Fibroblast of skin of right quadriceps (primary cell): ENCODE measurements at regions not wholly inside any gene's neighbourhood (a gene's known extent, or its start where the extent isn't known, plus 50 kb on each side); places are given as distances from the start of the nearest gene placed in this dataset.

Experiments used
- DNase-seq: peaks from one replicate; pipeline ENCODE4 v3.0.0-alpha.2; 2013

DNA sequence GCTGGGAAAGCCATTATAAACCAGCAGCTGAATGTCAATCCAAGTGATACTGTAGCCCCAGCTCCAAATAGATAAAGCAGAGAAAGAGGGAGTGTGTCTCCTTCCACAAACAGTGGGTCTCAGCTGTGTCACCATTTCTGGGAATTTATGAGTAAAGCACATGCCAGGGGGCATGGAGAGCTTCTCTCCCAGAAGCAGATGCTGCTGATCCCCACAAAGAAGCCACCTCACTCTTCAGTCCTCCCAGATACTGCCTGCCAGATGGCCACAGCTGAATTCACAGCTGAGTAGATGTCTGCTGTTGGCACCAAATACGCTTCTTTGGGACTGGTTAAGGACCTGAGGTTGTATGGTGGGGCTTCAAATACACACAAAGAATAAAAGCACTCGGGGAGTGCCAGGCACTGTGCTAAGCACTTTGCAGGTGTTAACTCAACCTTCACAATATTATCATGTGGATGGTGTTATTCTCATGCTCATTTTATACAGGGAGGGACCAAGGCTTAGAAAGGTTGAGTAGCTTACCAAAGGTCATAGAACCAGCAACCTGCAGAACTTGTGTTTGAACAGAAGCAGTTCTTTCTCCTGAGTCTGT, 298.3 kb downstream of the CDH11 start:
- DNase-seq = no peak

DNA sequence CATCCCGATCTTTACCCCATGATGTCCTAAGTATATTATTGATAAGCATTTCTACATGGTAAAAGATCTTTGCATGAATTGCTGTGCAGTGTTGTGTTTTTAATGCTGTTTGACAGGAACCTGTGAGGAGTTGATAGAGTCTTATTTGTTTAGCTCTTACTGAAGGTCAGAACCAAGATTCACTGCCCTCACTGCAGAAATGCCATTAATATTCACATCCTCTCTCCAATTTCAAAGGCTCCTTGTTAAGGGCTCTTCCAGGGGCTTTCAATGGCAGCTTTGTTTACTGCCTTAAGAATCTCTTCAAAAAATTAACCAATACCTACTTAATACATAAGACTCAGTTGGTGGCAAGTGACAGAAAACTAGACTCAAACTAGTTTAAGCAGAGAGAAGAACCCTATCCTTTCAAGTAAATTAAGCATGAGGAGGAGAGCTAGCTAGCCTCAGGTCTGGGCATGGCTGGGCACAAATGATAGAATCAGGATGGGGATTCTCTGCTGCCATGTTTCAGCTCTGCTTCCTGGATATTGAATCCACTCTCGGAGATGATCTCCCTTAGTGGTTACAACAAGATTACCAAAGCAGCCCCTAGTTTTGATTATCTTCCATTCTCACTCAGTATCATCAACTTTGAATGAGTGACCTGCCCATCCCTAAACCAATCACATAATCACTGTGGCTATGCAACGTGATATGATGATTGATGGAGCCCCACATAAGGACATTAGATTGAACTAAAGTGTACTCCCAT, 311.8 kb downstream of the CDH11 start:
- DNase-seq = no peak

DNA sequence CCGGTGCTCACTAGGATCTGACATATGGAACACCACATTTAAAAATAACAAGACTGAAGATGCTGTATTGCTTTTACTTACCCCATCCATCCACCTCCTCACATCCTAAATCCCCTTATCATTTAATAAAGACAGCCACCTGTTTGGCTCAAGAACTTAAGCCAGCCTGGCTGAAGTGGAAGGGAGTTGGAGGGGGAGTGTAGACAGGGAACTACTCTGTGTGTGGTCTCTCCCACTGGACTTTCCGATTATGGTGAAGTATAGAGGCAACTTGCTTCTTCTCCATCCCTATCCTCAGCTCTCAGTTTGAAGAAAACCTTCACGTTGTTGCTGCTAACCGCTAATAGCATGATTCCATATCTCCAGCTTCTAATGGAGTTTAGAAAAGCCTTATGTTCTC, 313.4 kb downstream of the CDH11 start:
- no peak for DNase-seq

DNA sequence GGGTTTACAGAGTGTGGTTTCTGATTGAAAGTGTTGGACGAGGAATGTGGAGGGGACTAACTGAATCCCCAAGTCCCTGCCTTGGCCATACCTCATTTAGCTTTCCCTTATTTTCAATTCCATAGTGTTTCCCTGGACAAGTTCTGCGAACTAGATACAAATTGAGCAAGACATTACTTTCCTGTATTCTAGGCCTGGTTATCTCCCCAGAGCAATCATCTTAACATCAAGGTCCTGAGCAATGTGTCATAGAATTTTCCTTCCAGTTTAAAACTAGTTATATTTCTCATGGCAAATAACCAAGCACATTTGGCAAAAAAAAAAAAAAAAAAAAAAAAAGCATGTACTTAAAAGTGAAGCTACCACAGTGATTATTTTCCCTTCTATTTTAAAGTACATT, 330.1 kb downstream of the CDH11 start:
- DNase-seq = peak; percentile 50

DNA sequence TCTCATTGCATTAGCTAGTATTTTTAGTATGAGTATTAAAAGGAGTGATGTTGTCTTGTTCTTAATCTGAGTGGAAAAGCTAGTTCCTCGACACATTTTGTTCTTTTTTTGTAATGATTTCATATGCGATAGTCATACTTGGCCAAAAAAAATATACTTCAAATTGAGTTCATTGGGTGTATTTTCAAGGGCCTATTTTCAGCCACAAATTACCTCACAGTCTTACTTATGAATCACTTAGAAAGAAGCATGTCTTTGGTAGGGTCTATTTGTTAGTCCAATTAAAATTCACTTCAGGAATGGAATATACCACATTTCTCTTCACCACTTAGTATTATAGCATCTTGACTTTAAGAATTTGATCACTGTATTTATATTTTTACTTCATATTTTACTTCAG, 337.2 kb downstream of the CDH11 start:
- no peak for DNase-seq

DNA sequence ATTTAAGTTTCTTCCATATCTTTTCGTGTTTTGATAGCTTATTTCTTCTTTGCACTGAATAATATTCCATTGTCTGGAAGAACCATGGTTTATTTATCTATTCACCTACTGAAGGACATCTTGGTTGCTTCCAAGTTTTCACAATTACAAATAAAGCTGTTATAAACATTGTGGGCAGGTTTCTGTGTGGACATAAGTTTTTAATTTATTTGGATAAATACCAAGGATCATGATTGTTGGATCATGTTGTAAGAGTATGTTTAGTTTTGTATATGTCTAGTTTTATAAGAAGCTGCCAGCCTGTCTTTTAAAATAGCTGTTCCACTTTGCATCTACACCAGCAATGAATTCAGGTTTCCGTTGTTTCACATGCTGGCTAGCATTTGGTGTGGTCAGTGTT, 339.4 kb downstream of the CDH11 start:
- peak; percentile 5 for DNase-seq

DNA sequence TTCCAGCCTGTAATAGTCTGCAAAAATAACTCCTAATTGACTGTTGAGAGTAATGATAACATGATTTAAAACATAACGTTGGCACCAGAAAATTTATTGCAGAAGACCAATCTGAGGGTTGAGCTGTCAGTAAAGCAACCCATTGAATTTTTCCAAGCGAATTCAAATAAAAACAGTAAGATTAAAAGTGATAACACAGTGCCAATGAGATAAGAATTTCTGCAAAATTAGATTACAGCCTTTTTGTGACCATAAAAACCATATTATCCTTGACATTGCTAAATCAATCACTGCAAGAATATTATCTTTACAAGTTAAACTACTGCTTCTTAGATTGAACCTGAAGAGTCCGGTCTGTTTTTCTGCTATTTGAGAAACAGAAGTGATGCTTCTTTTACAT, 341.4 kb downstream of the CDH11 start:
- DNase-seq = no peak

DNA sequence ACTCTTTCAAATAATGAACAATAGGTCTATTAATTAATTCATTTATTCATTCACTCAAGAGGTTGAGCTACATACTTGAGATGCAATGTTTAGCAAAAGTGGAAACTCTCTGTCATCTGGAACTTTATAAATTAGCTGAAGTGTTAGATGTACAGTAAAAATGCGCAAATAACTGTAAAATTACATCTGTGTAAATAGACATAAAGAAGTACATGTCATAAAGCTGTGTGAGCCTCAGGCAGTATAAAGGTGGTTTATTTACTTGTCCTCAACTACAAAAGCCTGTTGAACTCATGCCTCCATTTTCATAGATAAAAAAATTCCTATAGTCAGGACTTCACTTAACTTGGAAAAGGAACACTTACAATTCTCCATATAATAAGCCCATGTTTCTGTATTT, 343.1 kb downstream of the CDH11 start:
- no peak for DNase-seq

DNA sequence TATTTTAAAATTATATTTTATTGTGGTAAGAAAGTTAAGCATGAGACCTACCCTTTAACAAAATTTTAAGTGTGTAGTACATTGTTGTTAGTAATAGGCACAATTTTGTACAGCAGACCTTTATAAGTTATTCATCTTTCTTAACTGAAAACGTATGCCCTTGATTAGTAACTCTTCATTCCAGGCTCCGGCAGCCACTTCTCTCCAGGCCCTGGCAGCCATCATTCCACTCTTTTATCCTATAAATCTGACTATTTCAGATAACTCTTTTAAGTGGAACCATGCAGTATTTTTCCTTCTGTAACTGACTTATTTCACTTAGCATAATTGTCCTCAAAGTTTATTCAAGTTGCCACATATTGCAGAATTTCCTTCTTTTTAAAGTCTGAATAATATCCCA, 348.2 kb downstream of the CDH11 start:
- DNase-seq = no peak

DNA sequence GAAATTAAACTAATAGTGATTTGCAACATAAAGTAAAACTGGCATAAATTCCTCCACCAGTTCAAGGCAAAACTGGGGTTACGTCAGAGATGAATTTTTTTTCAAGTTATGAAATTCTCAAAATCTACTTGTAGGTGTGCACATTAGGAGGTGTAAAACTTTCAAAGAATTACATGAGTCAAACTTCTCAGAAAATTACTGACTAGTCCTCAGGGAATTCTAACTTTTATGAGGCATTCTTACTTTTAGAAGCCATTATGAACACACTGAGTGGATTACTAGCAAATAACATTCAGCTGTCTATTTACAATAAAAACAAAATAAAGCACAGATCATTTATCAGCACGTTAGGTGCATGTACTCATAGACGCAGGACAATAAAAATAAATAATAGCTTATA, 348.7 kb downstream of the CDH11 start:
- DNase-seq = peak; percentile 61

DNA sequence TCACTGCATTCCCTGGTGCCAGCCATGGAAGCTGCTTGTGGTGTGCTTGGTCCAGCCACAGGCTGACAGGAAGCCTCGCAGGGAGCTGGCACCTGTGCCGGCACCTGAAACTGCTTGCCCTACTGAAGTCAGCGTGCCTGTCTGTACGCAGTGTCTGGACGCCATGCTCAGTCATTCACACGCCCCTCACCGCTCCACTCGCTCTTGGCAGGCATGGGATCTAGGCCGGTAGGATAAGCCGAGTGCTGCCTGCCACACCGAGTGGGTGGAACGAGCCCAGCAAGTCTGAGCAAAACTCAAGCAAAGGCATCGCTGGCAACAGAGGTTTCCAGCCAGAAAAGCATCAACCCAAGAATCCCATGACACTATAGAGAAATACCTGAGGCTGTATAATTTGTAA, 350.6 kb downstream of the CDH11 start:
- no peak for DNase-seq

DNA sequence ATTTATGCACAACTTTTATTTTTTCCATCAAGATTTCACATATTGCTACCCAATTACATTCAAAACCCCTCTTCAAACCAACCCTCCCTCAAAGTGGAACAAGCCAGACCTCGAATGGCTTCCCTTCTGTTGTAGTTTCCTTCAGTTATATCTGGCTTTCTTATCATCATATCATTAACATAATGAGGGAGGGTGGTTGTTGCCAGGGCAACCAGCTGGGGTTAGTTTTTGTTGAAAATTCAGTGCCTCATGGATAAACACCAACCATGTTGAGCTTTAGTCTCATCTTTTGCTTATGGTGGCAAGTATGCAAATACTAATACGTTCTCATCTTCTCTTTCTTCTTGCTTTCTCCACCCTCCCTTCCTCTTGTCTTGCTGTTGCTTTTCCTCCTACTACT, 359.7 kb downstream of the CDH11 start:
- DNase-seq = no peak

DNA sequence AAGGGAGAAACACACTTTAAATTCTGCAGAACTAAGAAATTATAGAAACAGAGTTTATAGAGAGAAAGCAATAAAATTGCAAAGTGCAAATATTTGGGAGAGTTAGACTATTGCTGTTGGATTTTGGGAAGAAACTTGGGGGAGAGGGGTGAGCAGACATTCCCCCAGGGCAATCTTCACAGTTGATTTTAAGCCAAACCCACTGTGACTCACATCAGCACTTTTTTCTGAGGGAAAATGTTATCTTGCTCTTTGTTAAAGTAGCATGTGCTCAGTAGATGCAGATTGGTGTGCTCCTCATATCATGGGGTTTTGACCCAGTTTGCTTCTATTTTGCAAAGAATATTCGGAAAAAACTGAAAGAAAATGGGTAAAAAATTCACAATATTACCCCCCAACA, 367.6 kb downstream of the CDH11 start:
- DNase-seq = peak; percentile 44

DNA sequence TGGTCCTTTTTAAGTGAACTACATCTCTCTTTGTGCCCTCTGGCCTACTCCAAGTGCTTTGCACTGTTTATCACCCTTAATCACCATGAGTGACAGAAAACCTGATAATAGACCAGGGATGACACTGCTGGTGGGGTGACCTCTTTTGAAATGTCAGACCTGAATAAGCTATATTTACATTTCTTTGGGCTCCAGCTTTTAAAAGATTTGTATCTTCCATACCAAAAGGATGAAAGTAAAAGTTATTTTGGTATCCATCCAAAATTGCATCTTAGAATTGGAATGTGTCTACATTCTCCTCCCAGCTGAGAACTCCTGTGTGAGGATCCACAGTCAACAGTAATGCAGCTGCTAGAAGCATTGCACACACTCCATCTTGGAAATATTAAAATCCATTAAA, 370.0 kb downstream of the CDH11 start:
- peak; percentile 91 for DNase-seq

DNA sequence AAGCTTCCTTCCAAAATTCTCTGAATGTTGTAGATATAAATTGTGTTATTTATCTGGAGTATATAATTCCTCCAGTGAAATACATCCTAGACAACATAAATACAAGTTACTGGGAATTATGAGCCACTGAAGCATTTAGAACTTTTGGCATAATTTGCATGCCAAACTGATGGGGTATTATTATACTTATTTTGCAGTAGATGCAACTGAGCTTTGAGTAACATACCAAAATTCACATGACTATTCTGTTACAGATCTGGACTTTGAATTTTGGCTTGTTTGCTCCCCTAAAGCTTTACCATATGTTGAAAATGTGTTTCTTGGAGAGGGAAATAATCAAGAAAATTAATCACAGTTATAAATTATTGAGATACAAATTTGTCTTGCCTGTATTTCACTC, 372.5 kb downstream of the CDH11 start:
- no peak for DNase-seq

DNA sequence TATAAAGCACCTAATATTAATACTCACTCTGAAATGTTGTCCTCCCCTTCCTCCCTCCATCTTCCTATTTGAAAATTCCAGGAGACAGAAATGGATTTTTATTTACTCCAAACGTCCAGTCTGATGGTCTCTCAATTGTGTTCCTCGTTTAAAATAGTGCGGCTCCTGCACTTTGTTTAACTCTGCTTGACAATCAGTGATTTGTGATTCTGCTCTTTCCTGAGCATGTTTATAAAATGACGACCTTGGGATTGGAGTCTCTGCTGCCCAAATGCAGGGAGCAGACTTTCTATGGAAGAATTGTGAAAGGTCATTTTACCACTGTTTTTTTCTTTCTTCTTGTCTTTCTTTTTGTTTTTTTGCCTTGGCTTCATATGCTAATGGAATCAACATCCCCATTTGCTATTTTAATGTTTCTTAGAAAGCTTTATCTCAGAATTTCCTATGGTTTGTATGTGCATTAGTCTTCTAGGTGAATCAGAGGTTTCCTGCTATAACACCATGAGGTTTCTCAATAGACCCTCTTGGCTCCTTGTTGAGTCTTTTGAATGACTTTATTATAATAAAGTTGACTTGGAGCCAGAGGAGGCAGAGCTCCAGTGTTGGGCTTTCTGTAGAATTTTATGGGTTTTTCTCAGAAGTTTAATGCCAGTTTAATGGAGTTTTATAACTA, 376.5 kb downstream of the CDH11 start:
- peak; percentile 35 for DNase-seq

DNA sequence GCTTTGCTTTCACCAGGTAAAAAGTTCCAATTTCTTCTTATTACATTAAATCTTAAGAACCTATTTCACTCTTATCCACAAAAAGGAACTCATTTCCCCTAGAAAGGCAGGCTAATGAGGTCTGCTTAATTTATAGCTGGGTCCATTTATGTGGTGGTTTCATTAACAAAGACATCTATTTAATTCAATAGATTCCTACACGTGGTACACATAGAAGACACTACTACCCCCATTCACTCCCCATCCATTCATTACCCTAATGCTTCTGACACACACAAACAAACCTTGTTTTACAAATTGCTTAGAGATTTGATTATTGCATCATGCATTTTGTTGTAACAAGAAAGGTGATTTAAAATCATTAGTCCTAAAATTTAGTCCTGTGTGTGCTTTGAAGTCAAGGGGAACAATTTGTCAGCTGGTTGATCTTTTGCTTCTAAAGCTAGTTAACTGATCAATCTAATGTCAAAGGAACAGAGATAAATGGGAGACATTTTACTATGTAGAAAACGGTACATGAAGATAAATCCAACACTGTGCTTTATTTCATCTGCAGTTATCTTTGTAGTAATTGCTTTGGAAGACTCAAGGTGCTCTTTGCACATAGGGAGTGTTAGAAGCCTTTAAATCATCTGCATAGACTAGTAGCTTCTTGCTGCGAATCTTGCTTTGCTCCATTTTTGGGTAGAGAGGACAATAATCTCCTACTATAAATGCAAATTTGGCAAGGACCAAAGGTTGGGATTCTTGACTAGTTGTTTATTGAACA, 379.2 kb downstream of the CDH11 start:
- DNase-seq = no peak

DNA sequence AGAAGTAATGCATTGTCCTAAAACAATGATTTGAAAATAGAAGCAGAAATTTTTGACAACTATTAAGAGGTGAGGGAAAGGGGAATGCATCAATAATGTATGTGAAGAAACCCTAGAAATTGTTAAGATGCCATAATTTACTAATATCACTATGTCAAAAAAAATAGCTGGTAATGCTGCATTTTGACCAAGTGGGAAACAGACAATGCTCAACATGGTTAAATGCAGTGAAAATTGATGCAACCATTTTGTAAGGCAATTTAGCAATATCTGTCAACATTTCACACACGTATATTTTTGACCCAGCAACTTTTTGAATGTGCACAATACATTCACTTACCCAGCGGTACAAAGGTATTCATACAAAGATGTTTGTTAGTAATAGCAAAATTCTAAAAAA, 381.6 kb downstream of the CDH11 start:
- DNase-seq = no peak

DNA sequence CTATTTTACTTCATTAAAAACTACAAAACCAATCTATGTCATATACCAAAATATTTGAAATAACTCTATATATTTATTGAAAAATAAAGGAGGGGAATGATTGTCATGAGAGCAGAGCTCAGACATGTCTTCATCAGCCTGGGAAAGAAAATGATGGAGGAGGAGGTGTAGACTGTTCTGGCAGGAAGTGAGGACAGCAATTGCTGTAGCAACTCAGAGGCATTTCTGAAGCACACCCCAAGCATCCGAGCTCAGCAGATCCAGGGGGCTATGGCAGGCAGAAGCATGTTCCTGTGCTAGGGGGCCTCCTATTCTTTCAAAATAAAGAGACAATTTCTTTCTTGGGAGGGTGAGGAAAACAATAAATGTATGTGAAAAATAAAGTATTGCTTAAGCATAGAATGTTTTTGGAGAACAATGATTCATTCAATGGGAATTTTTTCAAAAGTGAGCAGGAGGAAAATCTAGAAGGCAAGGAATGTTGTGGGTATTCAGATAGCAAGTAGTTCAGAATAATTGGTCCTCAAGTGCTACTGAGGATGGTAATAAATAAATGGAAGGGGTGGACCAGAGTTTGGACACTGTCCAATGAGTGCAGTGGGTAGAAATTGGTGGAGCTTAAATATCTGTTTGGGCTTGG, 383.4 kb downstream of the CDH11 start:
- peak; percentile 91 for DNase-seq

DNA sequence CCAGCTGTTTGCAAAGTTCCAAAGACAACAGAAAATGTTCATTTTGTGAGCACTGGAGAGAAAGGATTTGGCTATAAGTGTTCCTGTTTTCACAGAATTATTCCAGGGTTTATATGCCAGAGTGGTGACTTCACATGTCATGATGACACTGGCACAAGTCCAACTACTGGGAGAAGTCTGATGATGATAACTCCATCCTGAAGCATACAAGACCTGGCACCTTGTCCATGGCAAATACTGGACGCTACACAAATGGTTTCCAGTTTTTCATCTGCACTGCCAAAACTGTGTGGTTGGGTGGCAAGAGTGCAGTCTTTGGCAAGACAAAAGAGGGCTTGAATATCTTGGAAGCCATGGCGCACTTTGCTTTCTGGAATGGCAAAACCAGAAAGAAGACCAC, 385.0 kb downstream of the CDH11 start:
- DNase-seq = peak; percentile 22

DNA sequence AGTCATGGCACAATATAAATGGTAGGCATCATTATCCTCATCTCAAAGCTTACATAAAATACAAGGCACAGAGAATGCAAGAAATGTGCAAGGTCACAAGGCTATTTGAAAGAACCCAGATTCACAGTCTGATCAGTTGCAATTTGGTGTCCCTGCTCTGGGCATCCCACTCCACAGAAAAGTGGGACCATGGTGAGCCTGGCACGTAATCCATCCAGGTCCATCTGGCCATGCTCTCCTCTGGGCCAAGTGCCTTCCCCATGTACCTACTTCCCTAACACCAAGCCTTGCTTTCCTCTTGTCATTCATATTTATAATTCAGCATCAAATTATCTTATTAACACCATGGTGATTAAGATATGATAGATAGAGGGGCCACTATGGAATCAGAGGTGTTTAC, 390.0 kb downstream of the CDH11 start:
- no peak for DNase-seq

DNA sequence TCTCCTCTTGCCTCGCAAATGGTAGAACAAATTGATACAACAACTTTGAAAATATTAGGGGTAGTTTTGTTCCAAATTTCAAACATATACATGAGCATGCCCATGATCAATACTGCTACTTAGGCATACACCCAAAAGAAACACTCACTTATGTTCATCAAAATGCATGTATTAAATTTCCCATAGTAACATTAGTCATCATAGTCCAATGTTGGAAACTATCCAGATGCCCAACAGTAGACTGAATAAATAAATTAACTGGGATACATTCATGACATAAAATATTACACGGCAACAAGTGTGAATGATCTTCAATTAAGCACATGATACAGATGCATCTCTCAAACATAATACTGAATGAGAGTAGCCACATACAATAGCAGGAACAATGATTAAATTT, 391.6 kb downstream of the CDH11 start:
- peak; percentile 23 for DNase-seq

DNA sequence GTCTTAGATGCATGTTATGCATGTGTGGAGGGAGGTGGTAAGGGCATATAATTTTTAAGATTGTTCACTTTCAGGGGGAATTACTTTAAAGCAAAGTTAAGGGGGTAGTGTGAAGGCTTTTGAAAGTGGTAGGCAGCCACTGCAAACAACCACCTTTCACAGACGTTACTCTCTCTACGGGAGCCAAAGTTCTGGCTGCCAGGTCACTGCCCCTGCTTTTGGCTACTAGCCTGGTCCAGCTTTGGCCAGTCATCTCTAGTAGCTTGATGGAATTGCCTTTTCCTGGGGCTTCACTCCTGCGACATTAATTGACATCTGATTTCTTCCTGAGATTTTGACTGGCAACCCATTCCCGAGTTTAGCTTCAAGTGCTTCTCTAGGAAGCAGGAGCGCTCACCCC, 397.5 kb downstream of the CDH11 start:
- no peak for DNase-seq
